Gastrocnemius medialis (tissue), 4 donors: ENCODE measurements at regions not wholly inside any gene's neighbourhood (a gene's known extent, or its start where the extent isn't known, plus 50 kb on each side); places are given as distances from the start of the nearest gene placed in this dataset.

Experiments
- CTCF ChIP-seq, 5 experiments: fragments of 450-650 bp in 3 of 5; fragments of 200-600 bp in 2 of 5; sonication (generic) in 2 of 5; IDR thresholded peaks in 4 of 5; conservative IDR thresholded peaks in 1 of 5; 1 replicate in 4 of 5; 2 replicates in 1 of 5; pipeline ENCODE4 v1.5.1; 2016 to 2019; ENCODE audit warnings: antibody characterized with exemption in 5 of 5, mild to moderate bottlenecking in 3 of 5, moderate library complexity in 3 of 5
- POLR2A ChIP-seq, 2 donors: fragments of 450-650 bp; IDR thresholded peaks; one replicate each; pipeline ENCODE4 v1.6.1; 2017; ENCODE audit warnings: antibody characterized with exemption in 2 of 2, mild to moderate bottlenecking in 2 of 2, moderate library complexity in 2 of 2

GRCh38 chrX:117483950-117484349 is 632.7 kb downstream of the KLHL13 start:
- TF ChIP-seq CTCF (IDR thresholded peaks at IDR 0.05 in 4 of 5, conservative IDR thresholded peaks at IDR 0.05 in 1 of 5), result no peak
- TF ChIP-seq POLR2A (IDR thresholded peaks at IDR 0.05), result no peak
